LNCaP clone FGC (cell line): ENCODE measurements at regions not wholly inside any gene's neighbourhood (a gene's known extent, or its start where the extent isn't known, plus 50 kb on each side); places are given as distances from the start of the nearest gene placed in this dataset.

Source experiments
- DNase-seq: peaks from one replicate; pipeline ENCODE4 v3.0.0-alpha.2; 2011; ENCODE audit warnings: low read depth
- H3K4me3 ChIP-seq: 2 replicates; pipeline ENCODE4 v1.5.1; 2011; ENCODE audit warnings: mild to moderate bottlenecking, low read depth, low read length, control low read depth
- TF ChIP-seq, protein P1 (sequence below): IDR thresholded peaks from 2 replicates; pipeline ENCODE4 v1.5.1; 2012; ENCODE audit warnings: mild to moderate bottlenecking; ENCODE audit not compliant: control insufficient read depth, insufficient read depth; ENCODE audit errors: extremely low read depth

DNA sequence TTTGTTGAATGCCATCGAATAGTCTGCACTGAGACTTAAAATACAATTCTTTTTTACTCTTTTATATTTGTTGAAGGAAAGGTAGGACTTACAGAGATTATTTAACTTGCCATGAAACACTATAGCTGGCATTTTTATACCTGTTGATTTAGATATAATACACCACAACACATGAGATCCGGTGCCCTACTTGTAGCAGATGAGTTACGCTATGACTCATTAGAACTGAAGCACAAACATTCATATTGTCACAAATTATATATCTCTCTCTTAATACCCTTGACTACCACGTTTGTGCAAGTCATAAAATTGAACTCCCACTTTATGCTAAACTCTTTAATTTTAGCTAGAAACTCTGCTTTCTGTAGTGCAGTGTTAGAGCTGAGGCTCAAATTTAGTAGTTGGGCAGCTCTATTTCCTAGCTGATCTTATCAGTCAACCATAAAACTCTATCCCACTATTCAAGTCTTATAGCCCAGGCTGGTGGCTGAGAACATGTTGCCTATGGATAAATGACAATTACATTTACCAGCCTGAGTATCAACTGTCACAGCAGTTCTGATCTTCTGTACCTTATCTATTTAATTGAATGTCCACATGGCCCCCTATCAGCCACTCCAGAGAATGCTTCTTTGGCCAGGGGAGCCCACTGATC lies 137.4 kb upstream of the SEMA3D start:
- H3K4me3 ChIP-seq = no peak overlapping the region
- DNase-seq = no peak
- TF ChIP-seq, protein P1, sequence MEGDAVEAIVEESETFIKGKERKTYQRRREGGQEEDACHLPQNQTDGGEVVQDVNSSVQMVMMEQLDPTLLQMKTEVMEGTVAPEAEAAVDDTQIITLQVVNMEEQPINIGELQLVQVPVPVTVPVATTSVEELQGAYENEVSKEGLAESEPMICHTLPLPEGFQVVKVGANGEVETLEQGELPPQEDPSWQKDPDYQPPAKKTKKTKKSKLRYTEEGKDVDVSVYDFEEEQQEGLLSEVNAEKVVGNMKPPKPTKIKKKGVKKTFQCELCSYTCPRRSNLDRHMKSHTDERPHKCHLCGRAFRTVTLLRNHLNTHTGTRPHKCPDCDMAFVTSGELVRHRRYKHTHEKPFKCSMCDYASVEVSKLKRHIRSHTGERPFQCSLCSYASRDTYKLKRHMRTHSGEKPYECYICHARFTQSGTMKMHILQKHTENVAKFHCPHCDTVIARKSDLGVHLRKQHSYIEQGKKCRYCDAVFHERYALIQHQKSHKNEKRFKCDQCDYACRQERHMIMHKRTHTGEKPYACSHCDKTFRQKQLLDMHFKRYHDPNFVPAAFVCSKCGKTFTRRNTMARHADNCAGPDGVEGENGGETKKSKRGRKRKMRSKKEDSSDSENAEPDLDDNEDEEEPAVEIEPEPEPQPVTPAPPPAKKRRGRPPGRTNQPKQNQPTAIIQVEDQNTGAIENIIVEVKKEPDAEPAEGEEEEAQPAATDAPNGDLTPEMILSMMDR = no peak

- TF ChIP-seq, protein P1 = no peak
- no peak for DNase-seq
- no peak overlapping the region for H3K4me3 ChIP-seq
Measured at GRCh38 chr7:85322252-85322651, 135.4 kb upstream of the SEMA3D start.

GRCh38 chr7:85320699-85321476 lies 134.0 kb upstream of the SEMA3D start:
- TF ChIP-seq, protein P1 = no peak
- no peak for DNase-seq
- no peak overlapping the region for H3K4me3 ChIP-seq

DNA sequence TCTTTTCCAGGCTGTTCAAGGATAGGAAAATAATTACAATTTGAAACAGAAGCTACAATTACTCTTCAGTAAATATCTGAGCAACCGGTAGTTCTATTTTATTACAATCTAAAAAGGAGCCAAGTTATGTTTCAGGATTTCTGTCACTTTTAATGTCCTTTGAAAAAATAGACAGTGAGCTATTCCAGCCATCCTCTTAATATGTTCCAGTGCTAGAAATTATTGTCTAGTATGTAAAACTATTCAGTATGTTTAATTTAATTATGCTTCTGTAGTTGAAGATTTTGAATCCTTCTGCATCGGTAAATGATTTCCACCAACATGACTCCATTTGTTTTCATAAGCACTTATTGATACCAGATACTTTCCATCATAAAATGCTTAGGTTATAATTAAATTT lies 129.6 kb upstream of the SEMA3D start:
- no peak for DNase-seq
- H3K4me3 ChIP-seq = no peak overlapping the region
- TF ChIP-seq, protein P1 = no peak

GRCh38 chr7:85310301-85310700 lies 123.4 kb upstream of the SEMA3D start:
- no peak overlapping the region for H3K4me3 ChIP-seq
- TF ChIP-seq, protein P1 = no peak
- DNase-seq = no peak

DNA sequence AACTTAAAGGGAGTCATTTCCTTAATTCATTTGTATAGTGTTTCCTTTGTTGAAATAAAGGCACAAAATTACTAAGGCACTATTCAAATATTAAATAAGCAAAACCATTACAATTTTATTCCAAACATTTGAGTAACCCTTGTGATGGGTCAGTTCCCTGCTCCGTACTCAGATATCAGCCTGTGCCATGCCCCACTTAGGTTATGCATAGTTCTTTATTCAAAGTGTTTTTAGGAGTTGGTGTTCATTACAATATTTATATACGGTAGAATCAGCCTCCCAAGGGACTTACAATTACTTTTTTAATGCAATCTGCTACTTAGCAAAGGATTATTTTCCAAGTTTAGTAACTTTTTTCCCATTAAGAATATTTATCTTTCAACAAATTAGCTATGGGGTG lies 119.3 kb upstream of the SEMA3D start:
- TF ChIP-seq, protein P1 = no peak
- DNase-seq = no peak
- H3K4me3 ChIP-seq = no peak overlapping the region
